ENCODE measurements at regions not wholly inside any gene's neighbourhood (a gene's known extent, or its start where the extent isn't known, plus 50 kb on each side); places are given as distances from the start of the nearest gene placed in this dataset.

GRCh38 chr7:157474685-157475084 is 137.9 kb downstream of the DNAJB6 start:
- ATAC-seq (ENCODE audit: low read depth) (no peak), DNase-seq (ENCODE audit: low spot score) (no peak)
- TF ChIP-seq CTCF (IDR thresholded peaks at IDR 0.05; ENCODE audit: poor library complexity, severe bottlenecking), result peak; percentile 29
- Histone ChIP-seq H3K4me1 (ENCODE audit: insufficient read depth, poor library complexity, severe bottlenecking) (no peaks in the 10 kb centered on the region), H3K36me3 (ENCODE audit: low read depth) (no peaks in the 10 kb centered on the region), H3K4me3 (ENCODE audit: severe bottlenecking) (no peak overlapping the region), H3K27me3 (ENCODE audit: insufficient read depth, poor library complexity, severe bottlenecking) (no peaks in the 10 kb centered on the region), H3K9me3 (ENCODE audit: severe bottlenecking) (no peaks in the 10 kb centered on the region), H3K27ac (ENCODE audit: poor library complexity, severe bottlenecking) (no peak overlapping the region)

- no peak for TF ChIP-seq CTCF (IDR thresholded peaks at IDR 0.05; ENCODE audit: poor library complexity, severe bottlenecking)
- Histone ChIP-seq H3K36me3 (ENCODE audit: low read depth) (no peaks in the 10 kb centered on the region), H3K27me3 (ENCODE audit: insufficient read depth, poor library complexity, severe bottlenecking) (no peaks in the 10 kb centered on the region), H3K4me1 (ENCODE audit: insufficient read depth, poor library complexity, severe bottlenecking) (no peaks in the 10 kb centered on the region), H3K9me3 (ENCODE audit: severe bottlenecking) (no peaks in the 10 kb centered on the region), H3K27ac (ENCODE audit: poor library complexity, severe bottlenecking) (no peak overlapping the region), H3K4me3 (ENCODE audit: severe bottlenecking) (no peak overlapping the region)
- DNase-seq (ENCODE audit: low spot score), result no peak
- ATAC-seq (ENCODE audit: low read depth), result no peak
Measured at GRCh38 chr7:157475095-157475494, 138.3 kb downstream of the DNAJB6 start.

GRCh38 chr7:157475601-157476000 is 138.8 kb downstream of the DNAJB6 start:
- DNase-seq (ENCODE audit: low spot score), result no peak
- H3K36me3 ChIP-seq (ENCODE audit: low read depth), result no peaks in the 10 kb centered on the region
- no peak overlapping the region for H3K4me3 ChIP-seq (ENCODE audit: severe bottlenecking)
- ATAC-seq (ENCODE audit: low read depth), result no peak
- H3K27me3 ChIP-seq (ENCODE audit: insufficient read depth, poor library complexity, severe bottlenecking), result no peaks in the 10 kb centered on the region
- no peaks in the 10 kb centered on the region for H3K9me3 ChIP-seq (ENCODE audit: severe bottlenecking)
- TF ChIP-seq CTCF (IDR thresholded peaks at IDR 0.05; ENCODE audit: poor library complexity, severe bottlenecking), result no peak
- no peak overlapping the region for H3K27ac ChIP-seq (ENCODE audit: poor library complexity, severe bottlenecking)
- H3K4me1 ChIP-seq (ENCODE audit: insufficient read depth, poor library complexity, severe bottlenecking), result no peaks in the 10 kb centered on the region

- TF ChIP-seq CTCF (IDR thresholded peaks at IDR 0.05; ENCODE audit: poor library complexity, severe bottlenecking), result no peak
- Histone ChIP-seq H3K9me3 (ENCODE audit: severe bottlenecking) (no peaks in the 10 kb centered on the region), H3K4me1 (ENCODE audit: insufficient read depth, poor library complexity, severe bottlenecking) (no peaks in the 10 kb centered on the region), H3K4me3 (ENCODE audit: severe bottlenecking) (no peak overlapping the region), H3K36me3 (ENCODE audit: low read depth) (no peaks in the 10 kb centered on the region), H3K27me3 (ENCODE audit: insufficient read depth, poor library complexity, severe bottlenecking) (no peaks in the 10 kb centered on the region), H3K27ac (ENCODE audit: poor library complexity, severe bottlenecking) (no peak overlapping the region)
- DNase-seq (ENCODE audit: low spot score), result no peak
- no peak for ATAC-seq (ENCODE audit: low read depth)
Measured at GRCh38 chr7:157476201-157476600, 139.4 kb downstream of the DNAJB6 start.

- TF ChIP-seq CTCF (IDR thresholded peaks at IDR 0.05; ENCODE audit: poor library complexity, severe bottlenecking), result no peak
- ATAC-seq (ENCODE audit: low read depth), result no peak
- no peak overlapping the region for H3K4me3 ChIP-seq (ENCODE audit: severe bottlenecking)
- DNase-seq (ENCODE audit: low spot score), result no peak
- no peaks in the 10 kb centered on the region for H3K4me1 ChIP-seq (ENCODE audit: insufficient read depth, poor library complexity, severe bottlenecking)
- H3K36me3 ChIP-seq (ENCODE audit: low read depth), result no peaks in the 10 kb centered on the region
- no peaks in the 10 kb centered on the region for H3K9me3 ChIP-seq (ENCODE audit: severe bottlenecking)
- H3K27me3 ChIP-seq (ENCODE audit: insufficient read depth, poor library complexity, severe bottlenecking), result no peaks in the 10 kb centered on the region
- H3K27ac ChIP-seq (ENCODE audit: poor library complexity, severe bottlenecking), result no peak overlapping the region
Measured at GRCh38 chr7:157476654-157477549, 140.1 kb downstream of the DNAJB6 start.
